ENCODE measurements at regions not wholly inside any gene's neighbourhood (a gene's known extent, or its start where the extent isn't known, plus 50 kb on each side); places are given as distances from the start of the nearest gene placed in this dataset.

DNA sequence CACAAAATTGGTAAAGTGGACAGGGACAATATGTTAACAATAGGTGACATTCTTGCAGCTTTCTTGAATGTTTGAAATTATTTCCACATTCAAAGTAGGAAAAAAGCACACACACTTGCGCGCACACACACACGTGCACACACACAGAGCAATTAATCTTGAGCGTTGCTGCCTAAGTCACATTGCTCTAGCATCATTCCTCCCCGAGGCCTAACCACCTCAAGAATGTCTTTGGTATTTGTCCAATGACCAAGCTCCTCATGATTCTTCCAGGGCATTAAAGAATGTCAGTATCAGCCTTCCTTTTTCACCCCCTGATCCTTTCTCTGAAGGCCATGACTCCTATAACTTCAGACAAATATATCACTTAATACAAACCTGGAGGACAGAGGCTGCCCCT lies 198.1 kb downstream of the NPR3 start:
- no peak for DNase-seq (ENCODE audit: low spot score)
- WGBS: 88% methylated on average over 5 of the region's 5 CpGs

DNA sequence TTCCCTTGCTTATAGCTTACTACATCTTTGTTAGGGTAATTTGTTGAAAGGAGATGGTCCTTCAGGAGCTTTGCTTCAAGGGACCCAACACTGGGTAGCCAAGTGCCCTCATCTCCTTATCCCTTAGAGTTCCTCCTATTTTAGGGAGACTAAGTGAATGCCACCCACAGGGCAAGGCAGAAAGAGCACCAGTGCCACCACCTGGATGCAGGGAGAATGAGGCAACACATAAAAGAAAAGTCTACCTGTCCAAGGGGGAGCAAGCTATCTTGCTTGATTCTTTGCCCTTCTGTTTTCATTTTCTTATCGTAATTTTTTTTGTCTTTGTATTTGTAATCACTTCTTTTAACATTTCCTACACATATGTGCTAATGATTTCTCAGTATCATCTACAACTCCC lies 205.5 kb downstream of the NPR3 start:
- 36% methylated on average over 1 of the region's 1 CpG for WGBS
- no peak overlapping the region for H3K27ac ChIP-seq (ENCODE audit: low read depth in 1 of 2, low read length in 2 of 2)
- H3K4me1 ChIP-seq (ENCODE audit: control insufficient read depth in 4 of 4, insufficient read depth in 4 of 4, low read length in 3 of 4): no peaks in the 10 kb centered on the region
- H3K4me3 ChIP-seq (ENCODE audit: low read depth in 1 of 3, low read length in 3 of 3): no peak overlapping the region
- no peaks in the 10 kb centered on the region for H3K27me3 ChIP-seq (ENCODE audit: control insufficient read depth in 4 of 4, insufficient read depth in 4 of 4, low read length in 3 of 4)
- no peak overlapping the region for H3K9ac ChIP-seq (ENCODE audit: low read depth in 1 of 2, low read length in 2 of 2)
- H3K9me3 ChIP-seq (ENCODE audit: control insufficient read depth in 4 of 4, low read length in 3 of 4): no peaks in the 10 kb centered on the region
- DNase-seq (ENCODE audit: low spot score): no peak
- TF ChIP-seq RXRA (IDR thresholded peaks at IDR 0.05) (no peak), NR2F2 (IDR thresholded peaks at IDR 0.05) (no peak), RAD21 (IDR thresholded peaks at IDR 0.05) (peak; percentile 80)
- TF ChIP-seq, protein P1, sequence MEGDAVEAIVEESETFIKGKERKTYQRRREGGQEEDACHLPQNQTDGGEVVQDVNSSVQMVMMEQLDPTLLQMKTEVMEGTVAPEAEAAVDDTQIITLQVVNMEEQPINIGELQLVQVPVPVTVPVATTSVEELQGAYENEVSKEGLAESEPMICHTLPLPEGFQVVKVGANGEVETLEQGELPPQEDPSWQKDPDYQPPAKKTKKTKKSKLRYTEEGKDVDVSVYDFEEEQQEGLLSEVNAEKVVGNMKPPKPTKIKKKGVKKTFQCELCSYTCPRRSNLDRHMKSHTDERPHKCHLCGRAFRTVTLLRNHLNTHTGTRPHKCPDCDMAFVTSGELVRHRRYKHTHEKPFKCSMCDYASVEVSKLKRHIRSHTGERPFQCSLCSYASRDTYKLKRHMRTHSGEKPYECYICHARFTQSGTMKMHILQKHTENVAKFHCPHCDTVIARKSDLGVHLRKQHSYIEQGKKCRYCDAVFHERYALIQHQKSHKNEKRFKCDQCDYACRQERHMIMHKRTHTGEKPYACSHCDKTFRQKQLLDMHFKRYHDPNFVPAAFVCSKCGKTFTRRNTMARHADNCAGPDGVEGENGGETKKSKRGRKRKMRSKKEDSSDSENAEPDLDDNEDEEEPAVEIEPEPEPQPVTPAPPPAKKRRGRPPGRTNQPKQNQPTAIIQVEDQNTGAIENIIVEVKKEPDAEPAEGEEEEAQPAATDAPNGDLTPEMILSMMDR (IDR thresholded peaks at IDR 0.05; ENCODE audit: low read depth, low read length, missing input control): peak; percentile 46
- H3K36me3 ChIP-seq (ENCODE audit: control insufficient read depth in 4 of 4, insufficient read depth in 3 of 4, low read depth in 1 of 4, low read length in 3 of 4): no peaks in the 10 kb centered on the region

More for the DNA sequence above, 198.1 kb downstream of the NPR3 start:
- no peak for TF ChIP-seq RXRA (IDR thresholded peaks at IDR 0.05)
- no peak for TF ChIP-seq SP1 (IDR thresholded peaks at IDR 0.05)
- TF ChIP-seq, protein P2, sequence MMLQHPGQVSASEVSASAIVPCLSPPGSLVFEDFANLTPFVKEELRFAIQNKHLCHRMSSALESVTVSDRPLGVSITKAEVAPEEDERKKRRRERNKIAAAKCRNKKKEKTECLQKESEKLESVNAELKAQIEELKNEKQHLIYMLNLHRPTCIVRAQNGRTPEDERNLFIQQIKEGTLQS (IDR thresholded peaks at IDR 0.05): no peak
- no peak for TF ChIP-seq TAF1 (conservative IDR thresholded peaks at IDR 0.05)
- TF ChIP-seq FOXA1 (IDR thresholded peaks at IDR 0.05): no peak
- TF ChIP-seq, protein P1 (IDR thresholded peaks at IDR 0.05; ENCODE audit: low read depth, low read length, missing input control): no peak
- TF ChIP-seq, protein P3, sequence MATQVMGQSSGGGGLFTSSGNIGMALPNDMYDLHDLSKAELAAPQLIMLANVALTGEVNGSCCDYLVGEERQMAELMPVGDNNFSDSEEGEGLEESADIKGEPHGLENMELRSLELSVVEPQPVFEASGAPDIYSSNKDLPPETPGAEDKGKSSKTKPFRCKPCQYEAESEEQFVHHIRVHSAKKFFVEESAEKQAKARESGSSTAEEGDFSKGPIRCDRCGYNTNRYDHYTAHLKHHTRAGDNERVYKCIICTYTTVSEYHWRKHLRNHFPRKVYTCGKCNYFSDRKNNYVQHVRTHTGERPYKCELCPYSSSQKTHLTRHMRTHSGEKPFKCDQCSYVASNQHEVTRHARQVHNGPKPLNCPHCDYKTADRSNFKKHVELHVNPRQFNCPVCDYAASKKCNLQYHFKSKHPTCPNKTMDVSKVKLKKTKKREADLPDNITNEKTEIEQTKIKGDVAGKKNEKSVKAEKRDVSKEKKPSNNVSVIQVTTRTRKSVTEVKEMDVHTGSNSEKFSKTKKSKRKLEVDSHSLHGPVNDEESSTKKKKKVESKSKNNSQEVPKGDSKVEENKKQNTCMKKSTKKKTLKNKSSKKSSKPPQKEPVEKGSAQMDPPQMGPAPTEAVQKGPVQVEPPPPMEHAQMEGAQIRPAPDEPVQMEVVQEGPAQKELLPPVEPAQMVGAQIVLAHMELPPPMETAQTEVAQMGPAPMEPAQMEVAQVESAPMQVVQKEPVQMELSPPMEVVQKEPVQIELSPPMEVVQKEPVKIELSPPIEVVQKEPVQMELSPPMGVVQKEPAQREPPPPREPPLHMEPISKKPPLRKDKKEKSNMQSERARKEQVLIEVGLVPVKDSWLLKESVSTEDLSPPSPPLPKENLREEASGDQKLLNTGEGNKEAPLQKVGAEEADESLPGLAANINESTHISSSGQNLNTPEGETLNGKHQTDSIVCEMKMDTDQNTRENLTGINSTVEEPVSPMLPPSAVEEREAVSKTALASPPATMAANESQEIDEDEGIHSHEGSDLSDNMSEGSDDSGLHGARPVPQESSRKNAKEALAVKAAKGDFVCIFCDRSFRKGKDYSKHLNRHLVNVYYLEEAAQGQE (IDR thresholded peaks at IDR 0.05): no peak
- no peak for TF ChIP-seq EGR1 (IDR thresholded peaks at IDR 0.05; ENCODE audit: low read depth in 2 of 2)
- TF ChIP-seq JUND (IDR thresholded peaks at IDR 0.05): no peak
- no peak for TF ChIP-seq GABPA (IDR thresholded peaks at IDR 0.05 in 1 of 2, conservative IDR thresholded peaks at IDR 0.05 in 1 of 2)
- TF ChIP-seq FOXA2 (IDR thresholded peaks at IDR 0.05): no peak
- Histone ChIP-seq H3K4me3 (ENCODE audit: low read depth in 1 of 3, low read length in 3 of 3) (no peak overlapping the region), H3K9ac (ENCODE audit: low read depth in 1 of 2, low read length in 2 of 2) (no peak overlapping the region), H3K27me3 (ENCODE audit: control insufficient read depth in 4 of 4, insufficient read depth in 4 of 4, low read length in 3 of 4) (no peaks in the 10 kb centered on the region), H3K9me3 (ENCODE audit: control insufficient read depth in 4 of 4, low read length in 3 of 4) (no peaks in the 10 kb centered on the region), H3K4me1 (ENCODE audit: control insufficient read depth in 4 of 4, insufficient read depth in 4 of 4, low read length in 3 of 4) (no peaks in the 10 kb centered on the region), H3K36me3 (ENCODE audit: control insufficient read depth in 4 of 4, insufficient read depth in 3 of 4, low read depth in 1 of 4, low read length in 3 of 4) (no peaks in the 10 kb centered on the region), H3K27ac (ENCODE audit: low read depth in 1 of 2, low read length in 2 of 2) (no peak overlapping the region)
